ENCODE measurements at regions not wholly inside any gene's neighbourhood (a gene's known extent, or its start where the extent isn't known, plus 50 kb on each side); places are given as distances from the start of the nearest gene placed in this dataset.

- TF ChIP-seq CTCF (conservative IDR thresholded peaks at IDR 0.05 in 1 of 2, IDR thresholded peaks at IDR 0.05 in 1 of 2; ENCODE audit: extremely low read depth in 1 of 2, insufficient read depth in 1 of 2, low read depth in 1 of 2, low read length in 2 of 2), result no peak
- TF ChIP-seq EZH2 (IDR thresholded peaks at IDR 0.05; ENCODE audit: borderline replicate concordance, low read length), result no peak
Observed at GRCh38 chr10:21427804-21428481, 97.5 kb downstream of the SKIDA1 start.

Data from mammary epithelial cell (primary cell).